Brain microvascular endothelial cell (primary cell): ENCODE measurements at regions not wholly inside any gene's neighbourhood (a gene's known extent, or its start where the extent isn't known, plus 50 kb on each side); places are given as distances from the start of the nearest gene placed in this dataset.

ENCODE experiments used
- DNase-seq: peaks from one replicate; pipeline ENCODE4 v3.0.0-alpha.2; 2020
- H3K27ac ChIP-seq: fragments of 250-450 bp; sonication (Bioruptor Pico); 2 replicates; pipeline ENCODE4 v1.5.1; 2020; ENCODE audit warnings: mild to moderate bottlenecking, moderate library complexity
- H3K27me3 ChIP-seq: fragments of 250-450 bp; sonication (Bioruptor Pico); replicated peaks from 2 replicates; pipeline ENCODE4 v1.5.1; 2020; ENCODE audit warnings: mild to moderate bottlenecking
- H3K36me3 ChIP-seq: fragments of 250-450 bp; sonication (Bioruptor Pico); replicated peaks from 2 replicates; pipeline ENCODE4 v1.5.1; 2020; ENCODE audit warnings: mild to moderate bottlenecking
- H3K4me3 ChIP-seq: 2 replicates; pipeline ENCODE4 v1.5.1; 2011; ENCODE audit warnings: low read depth, mild to moderate bottlenecking, control low read depth, low read length, moderate library complexity
- in situ Hi-C: cut with HindIII; loops from 2 replicates; pipeline ENCODE4 v1.10.0; 2017; ENCODE audit warnings: low sequenced_read_pairs, low pct_ligation_motif_present
- TF ChIP-seq, protein P1 (sequence below): IDR thresholded peaks from 2 replicates; pipeline ENCODE4 v1.5.1; 2011; ENCODE audit warnings: low read depth, mild to moderate bottlenecking, moderate library complexity, low read length, control low read depth, inconsistent platforms; ENCODE audit errors: missing control alignments

DNA sequence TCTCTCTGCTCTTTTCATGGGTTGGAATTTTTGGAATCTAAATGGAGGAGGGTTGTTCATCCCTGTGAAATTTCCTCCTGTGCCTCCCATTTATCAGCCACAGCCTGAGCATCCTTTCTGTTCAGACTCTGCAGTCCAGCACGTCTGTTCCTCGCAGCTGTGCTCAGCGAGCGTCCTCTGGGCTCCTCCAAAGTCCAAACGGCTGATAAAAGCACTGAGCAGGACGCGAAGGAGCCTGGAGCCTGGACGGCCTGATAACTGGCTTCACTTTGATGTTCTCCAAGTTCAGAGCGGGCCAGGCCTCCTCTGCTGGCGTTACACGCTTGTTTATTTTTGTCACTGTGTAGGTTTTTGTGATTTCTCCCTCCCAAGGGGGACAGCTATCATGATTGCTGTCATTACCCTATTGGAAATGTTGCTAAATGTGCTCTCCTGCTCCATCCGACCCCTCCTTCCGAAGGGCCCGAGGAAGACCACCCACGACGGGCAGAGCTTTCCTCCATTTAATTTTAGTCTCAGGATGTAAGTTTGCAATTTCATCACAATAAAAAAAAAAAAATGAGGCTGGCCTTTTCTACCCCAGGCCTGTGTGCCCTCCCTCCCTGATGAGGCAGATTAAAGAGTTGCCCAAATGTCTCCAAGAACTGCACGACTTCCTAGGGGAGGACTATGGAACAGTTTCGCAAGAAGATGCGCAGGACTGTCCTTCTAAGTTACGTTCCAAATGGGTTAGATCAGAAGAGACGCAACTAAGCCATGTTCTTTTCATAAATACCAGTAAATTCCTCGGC lies 290.5 kb upstream of the FOXF1 start:
- no peak for DNase-seq
- in situ Hi-C loops = no loop called here
- Histone ChIP-seq H3K36me3 (no peaks in the 10 kb centered on the region), H3K4me3 (no peak overlapping the region), H3K27ac (no peak overlapping the region), H3K27me3 (peaks cover 24% of the 10 kb centered on the region)
- TF ChIP-seq, protein P1, sequence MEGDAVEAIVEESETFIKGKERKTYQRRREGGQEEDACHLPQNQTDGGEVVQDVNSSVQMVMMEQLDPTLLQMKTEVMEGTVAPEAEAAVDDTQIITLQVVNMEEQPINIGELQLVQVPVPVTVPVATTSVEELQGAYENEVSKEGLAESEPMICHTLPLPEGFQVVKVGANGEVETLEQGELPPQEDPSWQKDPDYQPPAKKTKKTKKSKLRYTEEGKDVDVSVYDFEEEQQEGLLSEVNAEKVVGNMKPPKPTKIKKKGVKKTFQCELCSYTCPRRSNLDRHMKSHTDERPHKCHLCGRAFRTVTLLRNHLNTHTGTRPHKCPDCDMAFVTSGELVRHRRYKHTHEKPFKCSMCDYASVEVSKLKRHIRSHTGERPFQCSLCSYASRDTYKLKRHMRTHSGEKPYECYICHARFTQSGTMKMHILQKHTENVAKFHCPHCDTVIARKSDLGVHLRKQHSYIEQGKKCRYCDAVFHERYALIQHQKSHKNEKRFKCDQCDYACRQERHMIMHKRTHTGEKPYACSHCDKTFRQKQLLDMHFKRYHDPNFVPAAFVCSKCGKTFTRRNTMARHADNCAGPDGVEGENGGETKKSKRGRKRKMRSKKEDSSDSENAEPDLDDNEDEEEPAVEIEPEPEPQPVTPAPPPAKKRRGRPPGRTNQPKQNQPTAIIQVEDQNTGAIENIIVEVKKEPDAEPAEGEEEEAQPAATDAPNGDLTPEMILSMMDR = no peak

- H3K27ac ChIP-seq = no peak overlapping the region
- H3K27me3 ChIP-seq = peaks cover 24% of the 10 kb centered on the region
Measured at GRCh38 chr16:86220561-86220960, 289.8 kb upstream of the FOXF1 start.

GRCh38 chr16:86221085-86221484 lies 289.2 kb upstream of the FOXF1 start:
- H3K4me3 ChIP-seq = no peak overlapping the region
- TF ChIP-seq, protein P1 = no peak
- no peak overlapping the region for H3K27ac ChIP-seq
- no peak for DNase-seq
- in situ Hi-C loops = no loop called here
- no peaks in the 10 kb centered on the region for H3K36me3 ChIP-seq
- peaks cover 24% of the 10 kb centered on the region for H3K27me3 ChIP-seq

More at GRCh38 chr16:86220561-86220960, 289.8 kb upstream of the FOXF1 start:
- in situ Hi-C loops = no loop called here
- no peaks in the 10 kb centered on the region for H3K36me3 ChIP-seq
- TF ChIP-seq, protein P1 = no peak
- DNase-seq = no peak
- H3K4me3 ChIP-seq = no peak overlapping the region

DNA sequence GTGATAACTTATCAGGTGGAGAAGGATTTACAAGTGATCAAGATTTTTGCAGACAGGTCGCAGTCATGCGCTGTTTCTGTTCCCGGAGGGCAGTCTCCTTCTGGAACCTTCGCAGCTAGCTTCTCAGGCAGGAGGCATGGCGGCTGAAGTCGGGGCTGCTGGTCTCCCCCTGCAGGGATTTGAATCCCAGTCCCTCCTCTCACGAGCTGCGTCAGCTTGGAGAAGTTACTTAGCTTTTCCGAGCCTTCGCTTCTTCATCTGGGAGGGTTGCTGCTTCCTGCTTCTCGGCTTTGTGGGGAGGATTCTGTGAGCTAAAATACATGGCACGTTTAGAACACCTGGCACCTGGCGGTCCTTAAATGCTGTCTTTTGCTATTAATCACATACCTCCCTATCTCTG lies 287.8 kb upstream of the FOXF1 start:
- H3K27ac ChIP-seq = no peak overlapping the region
- in situ Hi-C loops = no loop called here
- TF ChIP-seq, protein P1 = no peak
- no peak for DNase-seq
- H3K27me3 ChIP-seq = peaks cover 24% of the 10 kb centered on the region
- no peaks in the 10 kb centered on the region for H3K36me3 ChIP-seq
- H3K4me3 ChIP-seq = no peak overlapping the region

GRCh38 chr16:86222965-86223551 lies 287.3 kb upstream of the FOXF1 start:
- peaks cover 25% of the 10 kb centered on the region for H3K27me3 ChIP-seq
- peak; percentile 39 for DNase-seq
- TF ChIP-seq, protein P1 = no peak

More at GRCh38 chr16:86222965-86223551, 287.3 kb upstream of the FOXF1 start:
- H3K27ac ChIP-seq = no peak overlapping the region
- H3K36me3 ChIP-seq = no peaks in the 10 kb centered on the region
- no peak overlapping the region for H3K4me3 ChIP-seq
- in situ Hi-C loops = no loop called here
